ENCODE measurements at regions not wholly inside any gene's neighbourhood (a gene's known extent, or its start where the extent isn't known, plus 50 kb on each side); places are given as distances from the start of the nearest gene placed in this dataset.
"Not testable (repeated sequence)": the region's sequence is repeated elsewhere in the genome, so short reads cannot be mapped to it uniquely, and the experiment has no call there.

DNA sequence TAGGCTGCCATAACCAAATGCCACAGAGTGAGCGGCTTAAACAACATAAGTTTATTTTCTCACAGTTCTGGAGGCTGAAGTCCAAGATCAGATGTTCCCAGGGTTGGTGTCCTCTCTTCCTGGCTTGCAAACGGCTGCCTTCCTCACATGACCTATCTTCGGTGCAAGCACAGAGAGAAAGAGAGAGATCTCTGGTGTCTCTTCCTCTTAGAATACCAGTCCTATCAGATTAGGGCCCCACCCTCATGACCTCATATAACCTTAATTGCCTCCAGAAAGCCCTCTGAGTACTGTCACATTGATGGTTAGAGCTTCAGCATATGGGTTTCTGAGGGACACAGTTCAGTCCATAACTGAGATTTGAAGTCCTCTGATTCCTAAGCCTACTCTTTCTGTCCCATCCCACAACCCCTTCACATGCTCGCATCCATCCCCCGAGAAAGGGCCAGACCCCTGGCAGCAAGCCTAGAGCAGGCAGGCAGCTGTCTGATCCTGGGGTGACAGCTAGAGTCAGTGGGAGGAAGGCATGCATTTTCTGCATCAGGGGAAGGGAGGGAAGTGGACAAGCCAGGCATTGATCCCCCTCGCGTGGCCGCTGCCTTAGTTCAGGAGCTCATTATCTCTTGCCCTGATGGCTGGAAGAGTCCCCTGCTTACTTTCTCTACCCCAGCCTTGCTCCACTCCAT lies 114.1 kb downstream of the FAR1 start:
- no peak for DNase-seq

- no peak for DNase-seq
Measured at GRCh38 chr11:13784441-13784840, 116.0 kb downstream of the FAR1 start.

GRCh38 chr11:13784855-13785254 lies 116.4 kb downstream of the FAR1 start:
- DNase-seq: no peak

DNA sequence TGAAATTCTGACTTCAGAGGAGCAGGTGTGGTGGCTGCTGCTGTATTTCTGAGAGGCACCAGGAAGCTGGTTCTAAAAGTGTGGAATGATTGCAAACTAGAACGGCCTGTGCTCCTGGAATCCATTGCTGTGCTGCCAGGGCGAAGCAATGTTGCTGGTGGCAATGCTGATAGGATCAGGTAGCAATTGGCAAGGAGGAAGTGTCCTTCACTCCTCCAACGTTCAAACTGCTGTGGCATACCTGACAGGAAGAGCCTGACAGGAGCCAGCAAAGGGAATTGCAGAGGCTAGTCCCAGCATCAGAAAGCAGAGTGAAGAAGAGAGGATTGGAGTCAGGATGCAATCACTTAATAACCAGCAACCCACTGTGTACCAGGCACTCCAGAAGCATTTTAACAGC lies 118.2 kb downstream of the FAR1 start:
- no peak for DNase-seq

- not testable (repeated sequence) for DNase-seq
Measured at GRCh38 chr11:13797616-13798015, 129.1 kb downstream of the FAR1 start.

DNA sequence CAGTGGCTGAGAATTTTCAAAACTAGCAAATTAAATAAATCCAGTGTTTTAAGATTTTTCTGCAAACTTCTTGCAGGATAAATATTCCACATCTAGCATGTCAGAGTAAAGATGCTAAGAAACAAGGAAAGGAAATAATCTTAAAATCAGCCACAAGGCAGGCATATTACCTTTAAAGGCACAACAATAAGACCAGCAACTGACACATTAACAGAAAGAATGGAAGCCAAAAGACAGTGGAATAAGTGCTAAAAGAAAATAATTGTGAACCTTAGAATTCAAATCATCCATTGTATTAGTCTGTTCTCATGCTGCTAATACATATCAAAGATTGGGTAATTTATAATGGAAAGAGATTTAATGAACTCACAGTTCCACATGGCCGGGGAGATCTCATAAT lies 132.4 kb downstream of the FAR1 start:
- DNase-seq: no peak

- DNase-seq: no peak
Measured at GRCh38 chr11:13818325-13818724, 144.2 kb upstream of the SPON1 start.

DNA sequence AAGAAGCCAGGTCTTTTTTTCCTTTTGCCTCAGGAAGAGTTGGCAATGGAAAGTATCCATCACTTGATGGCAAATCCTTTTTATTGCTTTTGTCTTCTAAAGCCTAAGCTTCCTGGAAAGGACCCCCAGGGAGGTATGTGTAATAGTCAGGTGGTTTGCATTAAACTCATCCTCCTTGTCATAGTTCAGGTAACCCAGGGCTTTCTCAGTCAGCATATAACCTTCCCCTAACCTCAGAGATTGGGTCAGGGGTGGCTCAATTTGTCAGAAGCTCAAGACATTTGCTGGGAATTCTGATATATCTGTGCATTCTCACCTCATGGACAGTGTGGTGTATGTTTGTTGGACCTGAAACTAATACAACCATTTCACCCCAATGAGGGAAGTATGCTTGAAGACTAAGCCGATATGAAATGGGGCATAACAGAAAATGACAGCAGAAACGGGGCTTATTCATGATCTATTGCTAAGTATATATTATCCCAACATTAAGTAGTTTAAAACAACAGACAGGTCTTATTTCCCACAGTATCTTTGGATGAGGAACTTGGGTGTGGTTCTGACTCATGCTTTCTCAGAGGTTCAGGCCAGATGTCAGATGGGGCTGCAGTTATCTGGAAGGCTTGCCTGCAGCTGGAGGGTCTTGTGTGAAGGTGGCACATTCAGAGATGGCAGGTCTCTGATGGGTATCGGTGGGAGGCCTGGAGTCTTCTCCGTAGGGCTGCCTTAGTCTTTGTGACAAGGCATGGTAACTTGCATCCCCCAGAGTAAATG lies 135.8 kb upstream of the SPON1 start:
- DNase-seq: no peak

GRCh38 chr11:13831696-13832095 lies 130.8 kb upstream of the SPON1 start:
- no peak for DNase-seq

GRCh38 chr11:13834463-13834862 lies 128.1 kb upstream of the SPON1 start:
- no peak for DNase-seq

GRCh38 chr11:13836666-13837065 lies 125.9 kb upstream of the SPON1 start:
- DNase-seq: no peak

GRCh38 chr11:13837286-13837685 lies 125.2 kb upstream of the SPON1 start:
- no peak for DNase-seq

DNA sequence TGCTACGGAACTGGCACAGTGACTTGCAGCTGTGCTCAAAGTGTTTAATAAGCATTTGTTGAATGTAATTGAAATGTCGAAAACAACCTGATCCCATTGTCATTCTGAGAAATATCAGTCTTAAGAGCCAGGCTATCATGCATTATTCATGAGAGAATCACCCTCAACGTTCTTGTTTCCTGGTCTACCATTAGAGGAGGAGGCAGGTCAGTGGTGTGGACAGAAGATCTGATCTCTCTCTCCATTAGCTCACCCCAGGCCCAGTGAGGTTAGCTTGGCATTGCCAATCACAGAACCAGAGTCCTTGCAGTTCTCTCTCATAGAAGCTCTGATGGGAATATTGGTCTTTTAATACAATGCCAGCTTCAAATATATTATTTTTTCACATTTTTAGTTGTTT lies 121.1 kb upstream of the SPON1 start:
- no peak for DNase-seq

GRCh38 chr11:13848031-13848430 lies 114.5 kb upstream of the SPON1 start:
- DNase-seq: no peak

DNA sequence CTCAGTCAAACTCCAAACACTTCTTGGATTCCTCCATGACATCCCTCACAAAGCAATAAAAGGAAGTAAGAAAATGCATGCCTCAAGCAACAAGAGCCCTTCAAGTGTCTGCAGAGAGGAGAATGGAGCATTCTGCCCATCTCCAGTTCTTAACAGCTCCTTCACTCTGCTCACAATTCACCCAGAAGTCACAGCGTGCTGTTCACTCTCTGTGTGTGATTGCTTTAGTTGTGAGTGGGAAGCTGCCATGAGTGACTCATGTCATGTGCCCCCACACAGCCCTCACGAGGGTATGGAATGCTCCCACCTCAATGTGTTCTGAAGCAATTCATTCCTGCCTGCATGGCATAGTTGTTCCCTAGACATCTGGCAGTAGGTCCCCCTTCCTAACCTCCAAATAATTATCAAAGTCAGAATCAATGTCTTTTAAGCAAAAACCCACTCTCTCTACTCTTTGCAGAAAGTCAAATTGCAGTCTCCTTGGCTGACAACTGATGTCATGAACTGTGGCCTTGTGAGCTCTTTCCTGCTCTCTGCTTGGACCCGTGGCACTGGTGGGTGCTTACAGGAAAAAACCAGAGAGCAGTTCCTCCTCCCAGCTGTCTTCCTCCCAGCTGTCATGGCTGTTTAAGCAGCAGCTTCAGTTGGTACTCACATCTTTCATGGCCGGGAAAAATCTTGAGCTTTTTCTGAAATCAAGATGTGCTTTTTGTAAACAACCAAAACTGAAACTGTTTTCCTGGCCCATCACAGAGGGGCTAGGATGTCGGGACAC lies 112.1 kb upstream of the SPON1 start:
- no peak for DNase-seq

GRCh38 chr11:13851691-13852090 lies 110.8 kb upstream of the SPON1 start:
- DNase-seq: no peak

DNA sequence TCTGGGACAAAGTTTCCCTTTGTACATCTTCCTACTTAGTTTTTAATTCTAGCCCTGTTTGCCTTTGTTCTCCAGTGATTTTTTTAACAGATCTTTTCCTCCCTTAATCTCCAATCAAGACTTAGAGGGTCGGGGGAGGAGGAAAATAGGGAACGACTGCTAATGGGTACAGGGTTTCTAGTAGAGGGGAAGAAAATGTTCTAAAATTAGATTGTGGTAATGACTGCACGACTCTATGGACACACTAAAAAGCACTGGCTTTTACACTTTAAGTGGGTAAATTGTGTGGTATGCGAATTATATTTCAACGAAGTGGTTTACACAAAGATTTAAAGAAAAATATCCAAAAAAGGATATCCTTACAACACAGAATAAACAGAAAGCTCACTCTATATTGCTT lies 110.0 kb upstream of the SPON1 start:
- no peak for DNase-seq

DNA sequence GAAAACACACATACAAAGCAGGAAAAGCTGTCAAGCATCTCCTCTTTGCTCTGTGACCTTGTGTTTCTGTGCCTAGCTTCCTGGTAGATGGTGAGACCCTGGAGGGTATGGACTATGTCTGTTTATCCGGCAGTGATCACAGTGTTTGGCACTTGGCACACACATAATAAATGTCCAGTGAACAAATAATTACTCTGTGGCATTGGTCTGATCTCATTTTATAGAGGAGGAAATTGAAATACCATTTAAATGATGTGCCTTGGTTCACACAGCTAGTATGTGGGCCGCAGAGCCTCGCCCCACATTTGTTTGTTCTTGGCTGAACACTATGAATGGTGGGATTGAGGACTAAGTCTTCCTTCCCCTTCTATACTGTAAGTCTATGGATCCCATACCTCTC lies 104.7 kb upstream of the SPON1 start:
- DNase-seq: no peak

GRCh38 chr11:13859892-13860291 lies 102.6 kb upstream of the SPON1 start:
- no peak for DNase-seq

GRCh38 chr11:13861411-13861810 lies 101.1 kb upstream of the SPON1 start:
- DNase-seq: no peak

- no peak for DNase-seq
Measured at GRCh38 chr11:13862845-13863392, 99.6 kb upstream of the SPON1 start.

DNA sequence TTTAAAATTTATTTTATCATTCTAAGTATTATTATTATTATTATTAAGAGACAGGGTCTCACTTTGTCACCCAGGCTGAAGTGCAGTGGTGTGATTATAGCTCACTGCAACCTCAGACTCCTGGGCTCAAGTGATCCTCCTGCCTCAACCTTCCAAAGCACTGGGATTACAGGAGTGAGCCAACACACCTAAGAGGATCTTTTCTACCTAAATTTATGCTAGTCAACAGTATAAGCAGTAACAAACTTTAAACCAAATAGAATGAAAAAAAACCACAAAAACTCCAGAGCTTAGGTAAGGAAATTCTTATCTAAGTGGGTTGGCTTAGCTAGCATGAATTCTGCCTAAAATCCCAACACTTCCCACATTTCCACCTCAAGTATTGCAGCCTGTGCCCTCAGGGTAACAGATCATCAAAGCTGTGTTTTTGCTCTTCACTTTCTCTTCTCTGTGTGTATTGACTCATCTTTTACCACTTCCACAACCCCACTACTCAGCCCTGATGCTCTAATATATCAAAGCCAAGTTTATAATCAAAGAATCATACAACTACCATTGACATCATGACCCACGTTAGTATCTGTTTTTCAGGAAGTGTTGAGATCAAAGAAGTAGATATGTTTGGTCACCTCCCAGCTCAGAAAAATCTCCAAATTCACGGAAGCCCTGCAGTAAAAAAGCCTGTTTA lies 93.7 kb upstream of the SPON1 start:
- DNase-seq: no peak

Measured in right lung (tissue), 2 donors.